ENCODE measurements at regions not wholly inside any gene's neighbourhood (a gene's known extent, or its start where the extent isn't known, plus 50 kb on each side); places are given as distances from the start of the nearest gene placed in this dataset.

- no peak for TF ChIP-seq CTCF (IDR thresholded peaks at IDR 0.05)
- Histone ChIP-seq H3K4me1 (peaks cover 0 to 10% of the 10 kb centered on the region in 2 donors), H3K27me3 (no peaks in the 10 kb centered on the region), H3K36me3 (no peaks in the 10 kb centered on the region), H3K4me3 (no peak overlapping the region), H3K27ac (no peak overlapping the region), H3K9me3 (no peaks in the 10 kb centered on the region)
- DNase-seq (ENCODE audit: low spot score) = no peak
These were observed 115.7 kb upstream of the IRX3 start for GRCh38 chr16:54402270-54402669.

- DNase-seq (ENCODE audit: low spot score) = no peak
- Histone ChIP-seq H3K36me3 (no peaks in the 10 kb centered on the region), H3K4me1 (peaks cover 0 to 10% of the 10 kb centered on the region in 2 donors), H3K9me3 (no peaks in the 10 kb centered on the region), H3K4me3 (no peak overlapping the region), H3K27ac (no peak overlapping the region), H3K27me3 (no peaks in the 10 kb centered on the region)
- TF ChIP-seq CTCF (IDR thresholded peaks at IDR 0.05) = no peak
These were observed 113.7 kb upstream of the IRX3 start for GRCh38 chr16:54400261-54400660.

- TF ChIP-seq CTCF (IDR thresholded peaks at IDR 0.05) = no peak
- Histone ChIP-seq H3K36me3 (no peaks in the 10 kb centered on the region), H3K4me3 (no peak overlapping the region), H3K27ac (no peak overlapping the region), H3K27me3 (no peaks in the 10 kb centered on the region), H3K4me1 (peaks cover 0 to 10% of the 10 kb centered on the region in 2 donors), H3K9me3 (no peaks in the 10 kb centered on the region)
- DNase-seq (ENCODE audit: low spot score) = no peak
These were observed 112.4 kb upstream of the IRX3 start for GRCh38 chr16:54398986-54399385.

GRCh38 chr16:54397838-54398237 lies 111.3 kb upstream of the IRX3 start:
- no peaks in the 10 kb centered on the region for H3K9me3 ChIP-seq
- no peak overlapping the region for H3K27ac ChIP-seq
- no peaks in the 10 kb centered on the region for H3K36me3 ChIP-seq
- no peak for TF ChIP-seq CTCF (IDR thresholded peaks at IDR 0.05)
- no peak overlapping the region for H3K4me3 ChIP-seq
- no peak for DNase-seq (ENCODE audit: low spot score)
- no peaks in the 10 kb centered on the region for H3K27me3 ChIP-seq
- H3K4me1 ChIP-seq = peaks cover 0 to 10% of the 10 kb centered on the region in 2 donors

- DNase-seq (ENCODE audit: low spot score) = no peak
- no peak for TF ChIP-seq CTCF (IDR thresholded peaks at IDR 0.05)
- H3K9me3 ChIP-seq = no peaks in the 10 kb centered on the region
- H3K36me3 ChIP-seq = no peaks in the 10 kb centered on the region
- H3K4me3 ChIP-seq = no peak overlapping the region
- H3K4me1 ChIP-seq = peaks cover 0 to 4% of the 10 kb centered on the region in 2 donors
- no peak overlapping the region for H3K27ac ChIP-seq
- no peaks in the 10 kb centered on the region for H3K27me3 ChIP-seq
These were observed 110.7 kb upstream of the IRX3 start for GRCh38 chr16:54397190-54397835.
